K562 (cell line): ENCODE measurements at regions not wholly inside any gene's neighbourhood (a gene's known extent, or its start where the extent isn't known, plus 50 kb on each side); places are given as distances from the start of the nearest gene placed in this dataset.

Experiments used
- ADNP ChIP-seq: fragments of 200-800 bp; sonication (Bioruptor generic); IDR thresholded peaks from 2 replicates; pipeline ENCODE4 v1.6.1; 2016; ENCODE audit warnings: missing genetic modification characterization, missing compliant biosample characterization
- C11orf30 ChIP-seq: fragments of 450-650 bp; IDR thresholded peaks from 2 replicates; pipeline ENCODE4 v1.6.1; 2016; ENCODE audit warnings: low read depth, mild to moderate bottlenecking
- CHD4 ChIP-seq: fragments of 200-600 bp; sonication (generic); IDR thresholded peaks from 3 replicates; pipeline ENCODE4 v1.6.1; 2012; ENCODE audit warnings: low read depth, mild to moderate bottlenecking, mixed read lengths, low read length, inconsistent platforms; ENCODE audit not compliant: insufficient read depth, insufficient replicate concordance, poor library complexity, severe bottlenecking
- CREB3 ChIP-seq: fragments of 450-650 bp; conservative IDR thresholded peaks from 2 replicates; pipeline ENCODE4 v1.6.1; 2016; ENCODE audit warnings: missing genetic modification characterization, low read depth, mild to moderate bottlenecking, missing compliant biosample characterization, moderate library complexity
- MAFF ChIP-seq: IDR thresholded peaks from 2 replicates; pipeline ENCODE4 v1.6.1; 2012; ENCODE audit warnings: low read length, improper control_type of control experiment
- MCM2 ChIP-seq: fragments of 450-650 bp; IDR thresholded peaks from 2 replicates; pipeline ENCODE4 v1.6.1; 2017; ENCODE audit warnings: low read depth, mild to moderate bottlenecking
- ZBTB49 ChIP-seq: sonication (generic); formaldehyde crosslinking; IDR thresholded peaks from 2 replicates; pipeline ENCODE4 v1.8.0; 2022; ENCODE audit warnings: missing genetic modification reagents, mild to moderate bottlenecking, borderline replicate concordance
- ZC3H11A ChIP-seq: IDR thresholded peaks from 2 replicates; pipeline ENCODE4 v1.6.1; 2012; ENCODE audit warnings: low read depth, low read length, improper control_type of control experiment
- ZNF224 ChIP-seq: sonication (generic); formaldehyde crosslinking; IDR thresholded peaks from 2 replicates; pipeline ENCODE4 v1.8.0; 2022; ENCODE audit warnings: mild to moderate bottlenecking, missing genetic modification reagents
- ZNF444 ChIP-seq: fragments of 250-450 bp; sonication (Bioruptor Pico); IDR thresholded peaks from 2 replicates; pipeline ENCODE4 v1.4.0; 2020; ENCODE audit warnings: mild to moderate bottlenecking, moderate library complexity
- ZNF583 ChIP-seq: fragments of 250-450 bp; sonication (Bioruptor Pico); IDR thresholded peaks from 2 replicates; pipeline ENCODE4 v1.4.0; 2020
- ZNF707 ChIP-seq: fragments of 250-450 bp; sonication (Bioruptor Pico); conservative IDR thresholded peaks from 2 replicates; pipeline ENCODE4 v1.8.0; 2022; ENCODE audit warnings: inconsistent platforms, mild to moderate bottlenecking, moderate library complexity
- ZNF77 ChIP-seq: fragments of 250-450 bp; sonication (Bioruptor Pico); IDR thresholded peaks from 2 replicates; pipeline ENCODE4 v1.5.0; 2020
- TF ChIP-seq, protein P1 (sequence below): IDR thresholded peaks from 2 replicates; pipeline ENCODE4 v1.6.1; 2012; ENCODE audit warnings: low read depth, low read length, improper control_type of control experiment, borderline replicate concordance
- TF ChIP-seq, protein P2 (sequence below): IDR thresholded peaks from 2 replicates; pipeline ENCODE4 v1.6.1; 2016; ENCODE audit warnings: missing genetic modification characterization, missing compliant biosample characterization

GRCh38 chr18:30544141-30544540 lies 498.4 kb downstream of the DSC3 start (continued):
- TF ChIP-seq, protein P1, sequence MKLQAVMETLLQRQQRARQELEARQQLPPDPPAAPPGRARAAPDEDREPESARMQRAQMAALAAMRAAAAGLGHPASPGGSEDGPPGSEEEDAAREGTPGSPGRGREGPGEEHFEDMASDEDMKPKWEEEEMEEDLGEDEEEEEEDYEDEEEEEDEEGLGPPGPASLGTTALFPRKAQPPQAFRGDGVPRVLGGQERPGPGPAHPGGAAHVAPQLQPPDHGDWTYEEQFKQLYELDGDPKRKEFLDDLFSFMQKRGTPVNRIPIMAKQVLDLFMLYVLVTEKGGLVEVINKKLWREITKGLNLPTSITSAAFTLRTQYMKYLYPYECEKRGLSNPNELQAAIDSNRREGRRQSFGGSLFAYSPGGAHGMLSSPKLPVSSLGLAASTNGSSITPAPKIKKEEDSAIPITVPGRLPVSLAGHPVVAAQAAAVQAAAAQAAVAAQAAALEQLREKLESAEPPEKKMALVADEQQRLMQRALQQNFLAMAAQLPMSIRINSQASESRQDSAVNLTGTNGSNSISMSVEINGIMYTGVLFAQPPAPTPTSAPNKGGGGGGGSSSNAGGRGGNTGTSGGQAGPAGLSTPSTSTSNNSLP: no peak
- TF ChIP-seq ZNF224 (CRISPR knock-in tag) (no peak), ZNF707 (no peak), ZC3H11A (no peak), ZNF77 (CRISPR knock-in tag) (no peak), ADNP (tag) (no peak), ZNF583 (CRISPR knock-in tag) (no peak), ZNF444 (no peak), MAFF (peak; percentile 37; the same call in 1 of the 2 replicates), CHD4 (no peak), ZBTB49 (CRISPR knock-in tag) (no peak), C11orf30 (peak; percentile 40), MCM2 (no peak), CREB3 (tag) (no peak)
- TF ChIP-seq, protein P2, sequence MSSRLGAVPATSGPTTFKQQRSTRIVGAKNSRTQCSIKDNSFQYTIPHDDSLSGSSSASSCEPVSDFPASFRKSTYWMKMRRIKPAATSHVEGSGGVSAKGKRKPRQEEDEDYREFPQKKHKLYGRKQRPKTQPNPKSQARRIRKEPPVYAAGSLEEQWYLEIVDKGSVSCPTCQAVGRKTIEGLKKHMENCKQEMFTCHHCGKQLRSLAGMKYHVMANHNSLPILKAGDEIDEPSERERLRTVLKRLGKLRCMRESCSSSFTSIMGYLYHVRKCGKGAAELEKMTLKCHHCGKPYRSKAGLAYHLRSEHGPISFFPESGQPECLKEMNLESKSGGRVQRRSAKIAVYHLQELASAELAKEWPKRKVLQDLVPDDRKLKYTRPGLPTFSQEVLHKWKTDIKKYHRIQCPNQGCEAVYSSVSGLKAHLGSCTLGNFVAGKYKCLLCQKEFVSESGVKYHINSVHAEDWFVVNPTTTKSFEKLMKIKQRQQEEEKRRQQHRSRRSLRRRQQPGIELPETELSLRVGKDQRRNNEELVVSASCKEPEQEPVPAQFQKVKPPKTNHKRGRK (tag): no peak
